GM12878 (cell line): ENCODE measurements at regions not wholly inside any gene's neighbourhood (a gene's known extent, or its start where the extent isn't known, plus 50 kb on each side); places are given as distances from the start of the nearest gene placed in this dataset.

Experiments used
- ATAC-seq: fragments of 200-7000 bp; cut with Tn5 transposase; 3 replicates; pipeline ENCODE4 v1.9.1; 2020; ENCODE audit warnings: mild to moderate bottlenecking, moderate library complexity
- BruUV-seq: library from RNA; stranded (reverse); fragments of 400-500 nt; replicated peaks from 2 replicates; lab custom pipeline; 2021; lab: Mats Ljungman, UMichigan
- CTCF ChIA-PET: fragments of 300-600 bp; sonication (Branson Sonifier 250); formaldehyde crosslinking; extraction: SDS; loops from one replicate; lab custom pipeline; 2021; ENCODE audit warnings: inconsistent platforms; lab: Yijun Ruan, JAX
- POLR2A ChIA-PET: fragments of 350-600 bp; formaldehyde crosslinking; extraction: SDS; loops from one replicate; lab custom pipeline; 2021; ENCODE audit warnings: inconsistent platforms; lab: Charles Lee
- RAD21 ChIA-PET: fragments of 300-600 bp; sonication (Branson Sonifier 250); formaldehyde crosslinking; loops from one replicate; lab custom pipeline; 2023; ENCODE audit warnings: antibody characterized with exemption; ENCODE audit not compliant: unreplicated experiment; lab: Charles Lee
- SMC1A ChIA-PET: fragments of 300-600 bp; sonication (Branson Sonifier 250); formaldehyde crosslinking; loops from one replicate; lab custom pipeline; 2023; ENCODE audit not compliant: unreplicated experiment, uncharacterized antibody; lab: Charles Lee
- DNase-seq: peaks from one replicate; pipeline ENCODE4 v3.0.0-alpha.2; 2011; ENCODE audit warnings: low read depth, low spot score
- FAIRE-seq: peaks from 3 replicates; lab custom pipeline; 2011; peaks lifted over from hg19 to GRCh38; lab: Jason Lieb, UNC
- H2AFZ ChIP-seq: 2 replicates; pipeline ENCODE4 v1.6.0; 2011; ENCODE audit warnings: low read depth, low read length, control low read depth; ENCODE audit not compliant: control insufficient read depth
- H3K27ac ChIP-seq: 2 replicates; pipeline ENCODE4 v1.5.1; 2011; ENCODE audit warnings: control low read depth; ENCODE audit not compliant: control insufficient read depth, insufficient read depth
- H3K27me3 ChIP-seq, 2 experiments: replicated peaks in 1 of 2; 2 replicates each; pipeline versions ENCODE4 v1.6.0 to v1.6.1; 2011; ENCODE audit warnings: low read length in 1 of 2; ENCODE audit not compliant: control insufficient read depth in 2 of 2, insufficient read depth in 2 of 2
- H3K36me3 ChIP-seq, 2 experiments: 2 replicates each; pipeline ENCODE4 v1.5.1; 2011; ENCODE audit warnings: low read length in 1 of 2; ENCODE audit not compliant: control insufficient read depth in 2 of 2, insufficient read depth in 2 of 2
- H3K4me1 ChIP-seq: 2 replicates; pipeline ENCODE4 v1.6.1; 2011; ENCODE audit warnings: mild to moderate bottlenecking, low read length, moderate library complexity, mixed read lengths; ENCODE audit not compliant: control insufficient read depth, insufficient read depth
- H3K4me2 ChIP-seq: 2 replicates; pipeline ENCODE4 v1.6.0; 2011; ENCODE audit warnings: control low read depth; ENCODE audit not compliant: control insufficient read depth, insufficient read depth
- H3K4me3 ChIP-seq: fragments of 200-600 bp; sonication (generic); 2 replicates; pipeline ENCODE4 v1.5.1; 2016
- H3K79me2 ChIP-seq: 2 replicates; pipeline ENCODE4 v1.6.0; 2011; ENCODE audit warnings: low read length; ENCODE audit not compliant: control insufficient read depth, insufficient read depth
- H3K9ac ChIP-seq: 2 replicates; pipeline ENCODE4 v1.8.0; 2011; ENCODE audit warnings: low read length, control low read depth, mixed read lengths; ENCODE audit not compliant: control insufficient read depth, insufficient read depth
- H3K9me3 ChIP-seq: replicated peaks from 3 replicates; pipeline ENCODE4 v1.5.1; 2011; ENCODE audit warnings: mild to moderate bottlenecking, low read length; ENCODE audit not compliant: control insufficient read depth, insufficient read depth
- H4K20me1 ChIP-seq: 2 replicates; pipeline ENCODE4 v1.6.0; 2011; ENCODE audit not compliant: control insufficient read depth, insufficient read depth
- FOXK2 ChIP-seq: fragments of 450-650 bp; IDR thresholded peaks from 2 replicates; pipeline ENCODE4 v1.6.1; 2017; ENCODE audit warnings: mild to moderate bottlenecking, moderate library complexity
- HDGF ChIP-seq: fragments of 450-650 bp; IDR thresholded peaks from 2 replicates; pipeline ENCODE4 v1.6.1; 2016; ENCODE audit warnings: antibody characterized with exemption
- IKZF1 ChIP-seq: fragments of 450-650 bp; conservative IDR thresholded peaks from 2 replicates; pipeline ENCODE4 v1.6.1; 2017; ENCODE audit warnings: antibody characterized with exemption, mild to moderate bottlenecking
- IKZF2 ChIP-seq, 2 experiments: fragments of 450-650 bp; IDR thresholded peaks; 2 replicates each; pipeline ENCODE4 v1.6.1; 2017; ENCODE audit warnings: mild to moderate bottlenecking in 2 of 2, moderate library complexity in 2 of 2
- MEF2A ChIP-seq: IDR thresholded peaks from 2 replicates; pipeline ENCODE4 v1.6.1; 2011; ENCODE audit warnings: low read depth, mild to moderate bottlenecking, low read length, moderate library complexity; ENCODE audit not compliant: insufficient read depth
- NRF1 ChIP-seq: conservative IDR thresholded peaks from 2 replicates; pipeline ENCODE4 v1.6.1; 2011; ENCODE audit warnings: mild to moderate bottlenecking, low read depth, low read length, improper control_type of control experiment
- POLR2A ChIP-seq: IDR thresholded peaks from 2 replicates; pipeline ENCODE4 v1.6.1; 2011; ENCODE audit warnings: low read depth, mild to moderate bottlenecking, low read length
- RAD21 ChIP-seq: IDR thresholded peaks from 2 replicates; pipeline ENCODE4 v1.6.1; 2011; ENCODE audit warnings: mild to moderate bottlenecking, low read depth, low read length, moderate library complexity; ENCODE audit not compliant: insufficient read depth
- RFX5 ChIP-seq: IDR thresholded peaks from 2 replicates; pipeline ENCODE4 v1.6.1; 2011; ENCODE audit warnings: low read depth, low read length, improper control_type of control experiment
- SIX5 ChIP-seq: IDR thresholded peaks from 2 replicates; pipeline ENCODE4 v1.6.1; 2011; ENCODE audit warnings: mild to moderate bottlenecking, low read depth, low read length, moderate library complexity; ENCODE audit not compliant: severe bottlenecking
- TCF7 ChIP-seq: IDR thresholded peaks from 2 replicates; pipeline ENCODE4 v1.6.1; 2014; ENCODE audit warnings: antibody characterized with exemption, borderline replicate concordance
- ZNF217 ChIP-seq: fragments of 450-650 bp; IDR thresholded peaks from 2 replicates; pipeline ENCODE4 v1.6.1; 2017; ENCODE audit warnings: antibody characterized with exemption, mild to moderate bottlenecking
- ZNF24 ChIP-seq: fragments of 450-650 bp; IDR thresholded peaks from 2 replicates; pipeline ENCODE4 v1.6.1; 2017; ENCODE audit warnings: antibody characterized with exemption, mild to moderate bottlenecking
- WGBS: methylation state at CpG from one replicate; pipeline ENCODE4 v1.1.6; 2016; ENCODE audit warnings: low lambda C conversion rate; ENCODE audit not compliant: insufficient replicate concordance, insufficient coverage; ENCODE audit errors: missing lambda C conversion rate; 5-methylcytosine and 5-hydroxymethylcytosine counted together
- in situ Hi-C: fragments of 300-500 bp; cut with MboI; formaldehyde crosslinking; loops from 9 replicates; pipeline ENCODE4 v1.14.3; 2018; ENCODE audit warnings: mixed read lengths
- intact Hi-C: fragments of 100-400 bp; cut with micrococcal nuclease; formaldehyde crosslinking; loops from one replicate; pipeline ENCODE4 v1.14.2; 2022; ENCODE audit not compliant: unreplicated experiment

- ATAC-seq (no peak), DNase-seq (no peak), FAIRE-seq (no peak)
- intact Hi-C loops = no loop called here
- no peak for TF ChIP-seq ZNF24
- TF ChIP-seq HDGF = no peak
- TF ChIP-seq IKZF2 (IDR thresholded peaks at IDR 0.05) = no peak
- no peak for TF ChIP-seq RAD21
- TF ChIP-seq IKZF1 = no peak
- no peak for TF ChIP-seq RFX5
- TF ChIP-seq ZNF217 = no peak
- no peak for TF ChIP-seq SIX5
- no peak for TF ChIP-seq MEF2A
- no peak for TF ChIP-seq POLR2A
- no peak for TF ChIP-seq TCF7
- no peak for TF ChIP-seq FOXK2
- no peak for TF ChIP-seq NRF1
- Histone ChIP-seq H3K27me3 (no peaks in the 10 kb centered on the region), H3K4me2 (no peak overlapping the region), H3K9me3 (no peaks in the 10 kb centered on the region), H3K4me3 (no peak overlapping the region), H3K4me1 (no peaks in the 10 kb centered on the region), H4K20me1 (no peaks in the 10 kb centered on the region), H3K27ac (no peak overlapping the region), H2AFZ (no peak overlapping the region), H3K79me2 (no peaks in the 10 kb centered on the region), H3K36me3 (no peaks in the 10 kb centered on the region), H3K9ac (no peak overlapping the region)
- BruUV-seq = no TSS peak
- WGBS = 0% methylated on average over 1 of the region's 1 CpG
- RAD21 ChIA-PET = interaction anchor here (0.9 kb wide), 1 partner anchor 8 kb away, joined by 4 read pairs; no protein-coding TSS in a partner anchor
- POLR2A ChIA-PET = no interaction called here
- CTCF ChIA-PET = interaction anchor here (1.6 kb wide), 1 partner anchor 14 kb away, joined by 5 read pairs; no protein-coding TSS in a partner anchor
- in situ Hi-C loops = no loop called here
- SMC1A ChIA-PET = interaction anchor here (0.8 to 1.4 kb wide), 2 partner anchors 45 to 138 kb away, joined by 3 read pairs; no protein-coding TSS in a partner anchor
These were observed 765.8 kb upstream of the ARRDC4 start for GRCh38 chr15:97194750-97195149.
